ENCODE measurements at regions not wholly inside any gene's neighbourhood (a gene's known extent, or its start where the extent isn't known, plus 50 kb on each side); places are given as distances from the start of the nearest gene placed in this dataset.

DNA sequence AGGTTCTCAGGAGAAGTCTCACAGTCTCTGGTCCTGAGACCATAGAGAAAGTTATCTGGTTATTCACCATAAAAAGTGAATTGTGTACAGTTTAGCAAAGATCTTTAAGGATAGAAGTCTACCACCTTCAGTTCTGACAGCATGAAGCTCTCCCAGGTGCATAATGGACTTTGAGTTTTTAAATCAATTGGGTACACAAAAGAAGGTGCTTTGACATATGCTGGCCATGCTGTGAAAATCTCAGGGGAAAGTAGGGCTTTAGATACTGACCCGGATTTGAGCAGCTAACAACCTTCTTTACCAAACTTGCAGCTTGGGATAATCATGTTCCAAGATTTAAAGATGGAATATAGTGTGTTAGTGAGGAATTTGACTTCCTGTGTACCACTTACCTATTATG, 264.2 kb downstream of the ZSWIM6 start:
- peaks cover 4% of the 10 kb centered on the region for H3K9me3 ChIP-seq (replicated peaks; ENCODE audit: control insufficient read depth, low read depth, low read length)
- no peak overlapping the region for H3K4me3 ChIP-seq (ENCODE audit: low read length)
- H3K36me3 ChIP-seq (ENCODE audit: control insufficient read depth, insufficient read depth, low read length) = no peaks in the 10 kb centered on the region
- H3K4me1 ChIP-seq (ENCODE audit: control insufficient read depth, insufficient read depth, low read length) = peaks cover 16% of the 10 kb centered on the region
- DNase-seq = no peak
- no CpG with 5 or more reads among the region's 1 CpG for WGBS (ENCODE audit: insufficient coverage)
- no peaks in the 10 kb centered on the region for H3K27me3 ChIP-seq (ENCODE audit: control insufficient read depth, insufficient read depth, low read length)
- no peak overlapping the region for H3K27ac ChIP-seq (ENCODE audit: low read length)

- no peak overlapping the region for H3K4me3 ChIP-seq (ENCODE audit: low read length)
- no peaks in the 10 kb centered on the region for H3K27me3 ChIP-seq (ENCODE audit: control insufficient read depth, insufficient read depth, low read length)
- peaks cover 4% of the 10 kb centered on the region for H3K9me3 ChIP-seq (replicated peaks; ENCODE audit: control insufficient read depth, low read depth, low read length)
- H3K36me3 ChIP-seq (ENCODE audit: control insufficient read depth, insufficient read depth, low read length) = no peaks in the 10 kb centered on the region
- no peak for DNase-seq
- H3K4me1 ChIP-seq (ENCODE audit: control insufficient read depth, insufficient read depth, low read length) = peaks cover 23% of the 10 kb centered on the region
- no peak overlapping the region for H3K27ac ChIP-seq (ENCODE audit: low read length)
Measured at GRCh38 chr5:61597684-61598083, 265.6 kb downstream of the ZSWIM6 start.

- peaks cover 26% of the 10 kb centered on the region for H3K4me1 ChIP-seq (ENCODE audit: control insufficient read depth, insufficient read depth, low read length)
- H3K27me3 ChIP-seq (ENCODE audit: control insufficient read depth, insufficient read depth, low read length) = no peaks in the 10 kb centered on the region
- H3K9me3 ChIP-seq (replicated peaks; ENCODE audit: control insufficient read depth, low read depth, low read length) = peaks cover 4% of the 10 kb centered on the region
- peak; percentile 24 for DNase-seq
- H3K27ac ChIP-seq (ENCODE audit: low read length) = no peak overlapping the region
- H3K36me3 ChIP-seq (ENCODE audit: control insufficient read depth, insufficient read depth, low read length) = no peaks in the 10 kb centered on the region
- 100% methylated on average over 1 of the region's 3 CpGs for WGBS (ENCODE audit: insufficient coverage)
- H3K4me3 ChIP-seq (ENCODE audit: low read length) = no peak overlapping the region
Measured at GRCh38 chr5:61598126-61598525, 266.1 kb downstream of the ZSWIM6 start.

- Histone ChIP-seq H3K9me3 (replicated peaks; ENCODE audit: control insufficient read depth, low read depth, low read length) (peaks cover 4% of the 10 kb centered on the region), H3K4me1 (ENCODE audit: control insufficient read depth, insufficient read depth, low read length) (peaks cover 37% of the 10 kb centered on the region), H3K4me3 (ENCODE audit: low read length) (no peak overlapping the region), H3K27me3 (ENCODE audit: control insufficient read depth, insufficient read depth, low read length) (no peaks in the 10 kb centered on the region), H3K36me3 (ENCODE audit: control insufficient read depth, insufficient read depth, low read length) (no peaks in the 10 kb centered on the region), H3K27ac (ENCODE audit: low read length) (no peak overlapping the region)
- WGBS (ENCODE audit: insufficient coverage) = 44% methylated on average over 2 of the region's 5 CpGs
- peak; percentile 64 for DNase-seq
Measured at GRCh38 chr5:61599370-61600122, 267.5 kb downstream of the ZSWIM6 start.

DNA sequence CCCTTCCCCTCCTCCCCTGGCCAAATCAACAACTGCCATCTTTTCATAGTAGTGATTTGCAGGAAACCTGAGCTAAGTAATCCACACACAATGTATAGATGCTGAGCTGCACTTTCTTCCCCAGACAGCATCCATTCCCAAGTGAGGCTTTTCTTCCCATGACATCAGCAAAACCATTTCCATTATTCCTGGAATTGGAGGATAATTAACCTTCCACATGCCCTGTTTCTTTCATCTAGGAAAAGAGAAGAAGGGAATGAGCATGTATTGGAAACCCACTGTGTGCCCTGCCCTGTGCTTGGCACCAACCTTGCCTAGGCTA, 268.0 kb downstream of the ZSWIM6 start:
- peaks cover 4% of the 10 kb centered on the region for H3K9me3 ChIP-seq (replicated peaks; ENCODE audit: control insufficient read depth, low read depth, low read length)
- H3K27me3 ChIP-seq (ENCODE audit: control insufficient read depth, insufficient read depth, low read length) = no peaks in the 10 kb centered on the region
- H3K27ac ChIP-seq (ENCODE audit: low read length) = no peak overlapping the region
- H3K4me1 ChIP-seq (ENCODE audit: control insufficient read depth, insufficient read depth, low read length) = peaks cover 40% of the 10 kb centered on the region
- no peak overlapping the region for H3K4me3 ChIP-seq (ENCODE audit: low read length)
- H3K36me3 ChIP-seq (ENCODE audit: control insufficient read depth, insufficient read depth, low read length) = no peaks in the 10 kb centered on the region
- no peak for DNase-seq

DNA sequence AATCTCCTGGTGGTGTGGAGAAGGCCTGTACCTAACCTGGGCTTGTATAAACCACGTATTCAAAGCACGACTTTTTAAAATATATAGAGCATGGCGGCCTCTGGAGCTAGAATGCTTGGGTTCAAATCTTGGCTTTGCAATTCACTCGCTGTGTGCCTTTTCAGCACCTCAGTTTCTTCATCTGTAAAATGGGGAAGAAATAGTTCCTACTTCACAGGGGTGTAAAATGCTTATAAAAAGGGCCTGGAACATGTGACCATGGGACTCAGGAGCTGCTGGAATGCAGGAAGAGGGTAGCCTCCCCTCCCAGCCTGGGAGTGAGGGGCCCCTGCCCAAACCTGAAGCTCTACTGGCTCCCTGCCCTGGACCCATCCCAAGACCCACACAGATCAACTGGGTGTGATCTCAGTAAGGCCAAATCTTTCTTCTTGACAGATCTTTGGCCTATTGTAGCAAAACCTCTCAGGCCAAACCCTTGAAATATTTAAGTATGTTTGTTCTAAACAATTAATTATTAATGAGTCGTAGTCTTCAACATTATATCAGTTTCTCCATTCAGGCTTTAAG, 269.0 kb downstream of the ZSWIM6 start:
- H3K9me3 ChIP-seq (replicated peaks; ENCODE audit: control insufficient read depth, low read depth, low read length) = peaks cover 4% of the 10 kb centered on the region
- 100% methylated on average over 4 of the region's 5 CpGs for WGBS (ENCODE audit: insufficient coverage)
- no peaks in the 10 kb centered on the region for H3K36me3 ChIP-seq (ENCODE audit: control insufficient read depth, insufficient read depth, low read length)
- H3K27me3 ChIP-seq (ENCODE audit: control insufficient read depth, insufficient read depth, low read length) = no peaks in the 10 kb centered on the region
- H3K4me3 ChIP-seq (ENCODE audit: low read length) = no peak overlapping the region
- H3K4me1 ChIP-seq (ENCODE audit: control insufficient read depth, insufficient read depth, low read length) = peaks cover 40% of the 10 kb centered on the region
- DNase-seq = no peak
- no peak overlapping the region for H3K27ac ChIP-seq (ENCODE audit: low read length)

DNA sequence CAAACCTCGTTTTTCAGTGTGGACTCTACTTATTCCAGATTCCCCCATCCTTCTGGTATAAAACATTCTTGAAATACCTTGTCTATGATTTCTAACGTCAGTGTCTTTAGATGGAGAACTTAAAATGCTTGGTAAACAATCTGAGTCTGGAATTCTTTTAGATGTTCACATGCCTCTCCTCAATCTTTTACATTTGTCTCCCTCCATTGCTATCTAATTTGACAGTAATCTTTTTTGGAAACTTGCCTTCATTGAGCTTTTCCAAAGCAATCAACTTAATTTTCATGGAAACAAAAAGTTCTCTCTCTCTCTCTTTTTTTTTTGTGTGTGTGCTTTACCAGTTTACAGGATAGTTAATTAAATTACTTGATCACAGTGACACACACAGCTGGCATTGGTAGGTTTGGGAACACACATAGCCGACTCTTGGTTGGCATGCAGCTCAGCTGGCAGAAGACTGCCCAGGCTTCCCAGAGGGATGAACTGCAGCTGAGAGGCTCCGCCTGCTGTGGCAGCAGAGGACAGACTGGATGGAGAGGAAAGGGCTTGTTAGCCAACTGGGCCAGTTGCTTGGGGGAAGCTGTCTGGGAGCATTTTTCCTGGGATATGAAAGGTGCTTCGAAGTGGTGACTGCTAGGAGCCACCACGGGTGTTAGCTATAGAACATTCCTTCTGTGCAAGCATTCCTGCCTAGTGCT, 271.3 kb downstream of the ZSWIM6 start:
- H3K27me3 ChIP-seq (ENCODE audit: control insufficient read depth, insufficient read depth, low read length) = no peaks in the 10 kb centered on the region
- DNase-seq = peak; percentile 75
- 66% methylated on average over 4 of the region's 6 CpGs for WGBS (ENCODE audit: insufficient coverage)
- H3K36me3 ChIP-seq (ENCODE audit: control insufficient read depth, insufficient read depth, low read length) = no peaks in the 10 kb centered on the region
- no peak overlapping the region for H3K27ac ChIP-seq (ENCODE audit: low read length)
- H3K4me1 ChIP-seq (ENCODE audit: control insufficient read depth, insufficient read depth, low read length) = peaks cover 40% of the 10 kb centered on the region
- no peak overlapping the region for H3K4me3 ChIP-seq (ENCODE audit: low read length)
- H3K9me3 ChIP-seq (replicated peaks; ENCODE audit: control insufficient read depth, low read depth, low read length) = no peaks in the 10 kb centered on the region

DNA sequence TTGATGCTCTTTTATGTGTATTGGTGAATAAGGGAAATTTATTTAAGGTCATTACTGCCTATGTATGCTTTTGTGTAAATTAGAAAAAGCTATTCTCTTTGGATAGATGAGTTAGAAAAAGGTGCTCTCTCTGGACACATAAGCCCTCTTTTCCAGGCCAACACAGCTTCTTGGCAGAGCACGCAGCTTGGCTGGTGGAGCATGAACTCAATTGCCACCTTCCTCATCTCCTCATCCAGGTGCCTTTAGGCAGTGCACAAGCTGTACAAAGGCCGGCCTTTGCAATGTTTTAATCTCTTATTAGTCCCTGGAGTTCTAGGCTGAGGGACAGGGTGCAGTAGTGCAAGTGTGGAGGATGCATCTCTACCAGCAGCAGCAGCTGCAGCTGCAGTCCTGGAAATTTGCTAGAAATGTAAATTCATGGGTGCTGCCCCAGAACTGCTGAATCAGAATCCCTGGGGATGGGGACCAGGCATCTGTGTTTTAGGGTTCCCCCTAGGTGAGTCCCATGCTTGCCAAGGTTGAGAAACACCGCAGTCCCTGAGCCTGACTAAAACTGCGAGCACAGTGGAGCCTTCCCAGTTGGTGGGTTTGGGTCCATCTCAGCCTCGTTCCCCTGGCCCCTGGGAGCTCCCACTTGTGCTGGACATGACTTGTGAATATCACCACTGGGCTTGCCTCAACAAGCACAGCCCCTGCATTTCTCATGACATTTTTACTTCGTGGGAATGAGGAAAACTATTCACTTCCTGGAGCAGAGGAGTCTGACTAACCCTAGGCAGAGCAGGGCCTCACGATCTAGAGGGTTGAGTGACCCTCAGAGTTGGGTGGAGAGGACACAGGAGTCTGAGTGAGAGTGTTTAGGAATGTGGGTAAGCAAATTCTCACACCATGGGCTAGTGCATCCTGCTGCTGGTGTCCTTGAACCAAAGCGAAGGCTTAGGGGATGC, 272.3 kb downstream of the ZSWIM6 start:
- Histone ChIP-seq H3K27ac (ENCODE audit: low read length) (no peak overlapping the region), H3K9me3 (replicated peaks; ENCODE audit: control insufficient read depth, low read depth, low read length) (no peaks in the 10 kb centered on the region), H3K27me3 (ENCODE audit: control insufficient read depth, insufficient read depth, low read length) (no peaks in the 10 kb centered on the region), H3K36me3 (ENCODE audit: control insufficient read depth, insufficient read depth, low read length) (no peaks in the 10 kb centered on the region), H3K4me1 (ENCODE audit: control insufficient read depth, insufficient read depth, low read length) (peaks cover 38% of the 10 kb centered on the region), H3K4me3 (ENCODE audit: low read length) (no peak overlapping the region)
- 35% methylated on average over 4 of the region's 8 CpGs for WGBS (ENCODE audit: insufficient coverage)
- DNase-seq = no peak

GRCh38 chr5:61609840-61610677, 278.0 kb downstream of the ZSWIM6 start:
- no peaks in the 10 kb centered on the region for H3K4me1 ChIP-seq (ENCODE audit: control insufficient read depth, insufficient read depth, low read length)

More at GRCh38 chr5:61609840-61610677, 278.0 kb downstream of the ZSWIM6 start:
- no peak overlapping the region for H3K27ac ChIP-seq (ENCODE audit: low read length)
- no peaks in the 10 kb centered on the region for H3K9me3 ChIP-seq (replicated peaks; ENCODE audit: control insufficient read depth, low read depth, low read length)
- H3K27me3 ChIP-seq (ENCODE audit: control insufficient read depth, insufficient read depth, low read length) = peaks cover 3% of the 10 kb centered on the region
- 50% methylated on average over 4 of the region's 9 CpGs for WGBS (ENCODE audit: insufficient coverage)
- no peaks in the 10 kb centered on the region for H3K36me3 ChIP-seq (ENCODE audit: control insufficient read depth, insufficient read depth, low read length)
- H3K4me3 ChIP-seq (ENCODE audit: low read length) = no peak overlapping the region
- no peak for DNase-seq
